ENCODE measurements at regions not wholly inside any gene's neighbourhood (a gene's known extent, or its start where the extent isn't known, plus 50 kb on each side); places are given as distances from the start of the nearest gene placed in this dataset.

DNA sequence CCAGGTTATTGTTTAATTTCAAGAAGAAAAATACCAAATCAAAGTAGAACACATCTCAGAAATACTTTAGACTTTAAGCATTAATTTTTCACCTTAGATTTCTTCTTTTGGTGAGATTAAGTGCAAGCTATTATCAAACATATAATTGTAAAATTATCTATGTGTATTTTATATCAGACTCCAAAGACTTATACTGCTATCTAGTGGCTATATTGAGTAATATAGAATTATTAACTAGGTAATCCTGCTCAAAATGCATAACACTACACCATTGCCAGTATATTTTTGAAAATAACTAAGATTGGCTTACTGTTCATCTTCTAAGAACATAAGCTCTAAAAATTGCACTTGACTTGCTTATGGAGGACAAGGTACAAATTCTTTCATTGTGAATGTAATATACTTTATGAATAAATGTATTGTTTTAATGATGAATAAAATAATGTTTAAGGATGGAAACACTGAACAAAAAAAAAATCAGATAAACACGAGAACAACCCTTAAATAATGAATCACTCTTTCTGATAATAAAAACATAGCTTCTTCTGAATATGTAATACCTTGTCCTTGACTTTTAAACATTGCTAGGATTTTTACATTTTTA, 86.7 kb upstream of the GNAI1 start:
- no TSS peak for BruUV-seq (replicated peaks)
- Histone ChIP-seq H3K4me2 (ENCODE audit: insufficient read depth, low read length) (no peak overlapping the region), H3K4me3 (replicated peaks in 1 of 3; ENCODE audit: insufficient read depth in 1 of 3, low read depth in 1 of 3, low read length in 3 of 3) (no peak overlapping the region), H3K9me3 (replicated peaks; ENCODE audit: control insufficient read depth, insufficient read depth, low read length) (no peaks in the 10 kb centered on the region), H2AFZ (ENCODE audit: low read depth, low read length) (no peak overlapping the region), H3K9ac (replicated peaks; ENCODE audit: extremely low read depth, insufficient read depth, low read length) (no peak overlapping the region), H3K27ac (ENCODE audit: insufficient read depth, low read depth, low read length) (no peak overlapping the region), H3K79me2 (ENCODE audit: control insufficient read depth, insufficient read depth, low read length) (no peaks in the 10 kb centered on the region), H3K9me1 (replicated peaks; ENCODE audit: control insufficient read depth, extremely low read depth, insufficient read depth, low read length) (no peaks in the 10 kb centered on the region), H3K27me3 (ENCODE audit: control insufficient read depth in 2 of 2, insufficient read depth in 2 of 2, low read length in 2 of 2) (no peaks in the 10 kb centered on the region), H4K20me1 (replicated peaks; ENCODE audit: control insufficient read depth, extremely low read depth, insufficient read depth, low read length) (no peaks in the 10 kb centered on the region), H3K4me1 (ENCODE audit: control insufficient read depth, extremely low read depth, insufficient read depth, low read length) (no peaks in the 10 kb centered on the region), H3K36me3 (ENCODE audit: control insufficient read depth in 2 of 2, extremely low read depth in 1 of 2, insufficient read depth in 2 of 2, low read length in 2 of 2) (no peaks in the 10 kb centered on the region)
- ChIA-PET POLR2A (no interaction called here), CTCF (interaction anchor here (0.6 to 5.7 kb wide), 35 partner anchors 9 to 1913 kb away, joined by 3 to 131 read pairs (median 4); no protein-coding TSS in a partner anchor)
- FAIRE-seq (no peak), DNase-seq (ENCODE audit: low read depth, low spot score) (no peak)
- intact Hi-C loops (cut with micrococcal nuclease): no loop called here
- dilution Hi-C loops (cut with MboI; ENCODE audit: extremely low pct_ligation_motif_present, low sequenced_read_pairs): no loop called here
- TF ChIP-seq MYC (IDR thresholded peaks at IDR 0.05; ENCODE audit: low read depth, low read length) (no peak), POLR2A (IDR thresholded peaks at IDR 0.05; ENCODE audit: low read depth, low read length) (no peak), EZH2 (IDR thresholded peaks at IDR 0.05; ENCODE audit: borderline replicate concordance, low read depth, low read length, severe bottlenecking) (no peak), POLR2AphosphoS5 (IDR thresholded peaks at IDR 0.05; ENCODE audit: insufficient read depth, low read depth, low read length) (no peak), FOS (IDR thresholded peaks at IDR 0.05; ENCODE audit: borderline replicate concordance, insufficient read depth, low read length) (no peak), GATA2 (IDR thresholded peaks at IDR 0.05; ENCODE audit: insufficient read depth, insufficient read length, low read depth, low read length) (no peak), JUN (IDR thresholded peaks at IDR 0.05; ENCODE audit: borderline replicate concordance, insufficient read depth, insufficient read length, low read depth) (no peak)
- TF ChIP-seq, protein P1, sequence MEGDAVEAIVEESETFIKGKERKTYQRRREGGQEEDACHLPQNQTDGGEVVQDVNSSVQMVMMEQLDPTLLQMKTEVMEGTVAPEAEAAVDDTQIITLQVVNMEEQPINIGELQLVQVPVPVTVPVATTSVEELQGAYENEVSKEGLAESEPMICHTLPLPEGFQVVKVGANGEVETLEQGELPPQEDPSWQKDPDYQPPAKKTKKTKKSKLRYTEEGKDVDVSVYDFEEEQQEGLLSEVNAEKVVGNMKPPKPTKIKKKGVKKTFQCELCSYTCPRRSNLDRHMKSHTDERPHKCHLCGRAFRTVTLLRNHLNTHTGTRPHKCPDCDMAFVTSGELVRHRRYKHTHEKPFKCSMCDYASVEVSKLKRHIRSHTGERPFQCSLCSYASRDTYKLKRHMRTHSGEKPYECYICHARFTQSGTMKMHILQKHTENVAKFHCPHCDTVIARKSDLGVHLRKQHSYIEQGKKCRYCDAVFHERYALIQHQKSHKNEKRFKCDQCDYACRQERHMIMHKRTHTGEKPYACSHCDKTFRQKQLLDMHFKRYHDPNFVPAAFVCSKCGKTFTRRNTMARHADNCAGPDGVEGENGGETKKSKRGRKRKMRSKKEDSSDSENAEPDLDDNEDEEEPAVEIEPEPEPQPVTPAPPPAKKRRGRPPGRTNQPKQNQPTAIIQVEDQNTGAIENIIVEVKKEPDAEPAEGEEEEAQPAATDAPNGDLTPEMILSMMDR (IDR thresholded peaks at IDR 0.05; ENCODE audit: extremely low read depth in 1 of 2, insufficient read depth in 1 of 2, low read depth in 1 of 2, low read length in 2 of 2): no peak
- TF ChIP-seq, protein P2, sequence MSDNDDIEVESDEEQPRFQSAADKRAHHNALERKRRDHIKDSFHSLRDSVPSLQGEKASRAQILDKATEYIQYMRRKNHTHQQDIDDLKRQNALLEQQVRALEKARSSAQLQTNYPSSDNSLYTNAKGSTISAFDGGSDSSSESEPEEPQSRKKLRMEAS (IDR thresholded peaks at IDR 0.05; ENCODE audit: insufficient read depth, insufficient read length): no peak

Measured in endothelial cell of umbilical vein (primary cell).